ENCODE measurements at regions not wholly inside any gene's neighbourhood (a gene's known extent, or its start where the extent isn't known, plus 50 kb on each side); places are given as distances from the start of the nearest gene placed in this dataset.

- TF ChIP-seq CTCF (conservative IDR thresholded peaks at IDR 0.05; ENCODE audit: low read length): no peak
- TF ChIP-seq EZH2phosphoT487 (IDR thresholded peaks at IDR 0.05; ENCODE audit: borderline replicate concordance, low read depth, low read length): no peak
These were observed 1050.8 kb upstream of the EEF2KMT start for GRCh38 chr16:6148361-6148760.
